ENCODE measurements at regions not wholly inside any gene's neighbourhood (a gene's known extent, or its start where the extent isn't known, plus 50 kb on each side); places are given as distances from the start of the nearest gene placed in this dataset.

DNA sequence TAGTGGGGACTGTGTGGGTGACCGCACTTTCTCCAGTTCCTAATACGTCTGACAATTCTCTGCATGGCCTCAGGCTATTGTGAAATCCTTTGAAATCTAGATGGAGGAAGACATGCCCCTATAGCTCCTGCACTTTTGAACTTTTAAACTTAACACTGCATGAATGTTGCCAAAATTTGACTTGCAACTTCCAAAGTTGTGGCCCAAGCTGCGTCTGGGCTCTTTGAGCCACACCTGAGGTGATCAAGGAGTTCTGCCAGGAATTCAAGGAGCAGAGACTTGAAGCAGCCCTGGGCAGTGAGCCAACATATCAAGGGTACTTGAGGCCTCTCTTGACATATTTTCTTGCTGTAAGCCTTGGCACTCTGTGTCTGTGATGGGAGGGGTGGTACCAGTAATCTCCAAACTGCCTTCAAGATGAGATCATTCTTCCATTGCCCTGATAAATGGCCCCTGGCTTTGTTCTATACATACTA lies 1336.1 kb upstream of the CDH9 start:
- TF ChIP-seq POLR2AphosphoS5 (IDR thresholded peaks at IDR 0.05; ENCODE audit: insufficient read depth, low read depth, low read length) (no peak), POLR2A (IDR thresholded peaks at IDR 0.05; ENCODE audit: low read depth, low read length) (no peak), FOS (IDR thresholded peaks at IDR 0.05; ENCODE audit: borderline replicate concordance, insufficient read depth, low read length) (no peak), EZH2 (IDR thresholded peaks at IDR 0.05; ENCODE audit: borderline replicate concordance, low read depth, low read length, severe bottlenecking) (no peak), GATA2 (IDR thresholded peaks at IDR 0.05; ENCODE audit: insufficient read depth, insufficient read length, low read depth, low read length) (no peak), MYC (IDR thresholded peaks at IDR 0.05; ENCODE audit: low read depth, low read length) (no peak), JUN (IDR thresholded peaks at IDR 0.05; ENCODE audit: borderline replicate concordance, insufficient read depth, insufficient read length, low read depth) (no peak)
- TF ChIP-seq, protein P1, sequence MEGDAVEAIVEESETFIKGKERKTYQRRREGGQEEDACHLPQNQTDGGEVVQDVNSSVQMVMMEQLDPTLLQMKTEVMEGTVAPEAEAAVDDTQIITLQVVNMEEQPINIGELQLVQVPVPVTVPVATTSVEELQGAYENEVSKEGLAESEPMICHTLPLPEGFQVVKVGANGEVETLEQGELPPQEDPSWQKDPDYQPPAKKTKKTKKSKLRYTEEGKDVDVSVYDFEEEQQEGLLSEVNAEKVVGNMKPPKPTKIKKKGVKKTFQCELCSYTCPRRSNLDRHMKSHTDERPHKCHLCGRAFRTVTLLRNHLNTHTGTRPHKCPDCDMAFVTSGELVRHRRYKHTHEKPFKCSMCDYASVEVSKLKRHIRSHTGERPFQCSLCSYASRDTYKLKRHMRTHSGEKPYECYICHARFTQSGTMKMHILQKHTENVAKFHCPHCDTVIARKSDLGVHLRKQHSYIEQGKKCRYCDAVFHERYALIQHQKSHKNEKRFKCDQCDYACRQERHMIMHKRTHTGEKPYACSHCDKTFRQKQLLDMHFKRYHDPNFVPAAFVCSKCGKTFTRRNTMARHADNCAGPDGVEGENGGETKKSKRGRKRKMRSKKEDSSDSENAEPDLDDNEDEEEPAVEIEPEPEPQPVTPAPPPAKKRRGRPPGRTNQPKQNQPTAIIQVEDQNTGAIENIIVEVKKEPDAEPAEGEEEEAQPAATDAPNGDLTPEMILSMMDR (IDR thresholded peaks at IDR 0.05; ENCODE audit: extremely low read depth in 1 of 2, insufficient read depth in 1 of 2, low read depth in 1 of 2, low read length in 2 of 2), result no peak
- TF ChIP-seq, protein P2, sequence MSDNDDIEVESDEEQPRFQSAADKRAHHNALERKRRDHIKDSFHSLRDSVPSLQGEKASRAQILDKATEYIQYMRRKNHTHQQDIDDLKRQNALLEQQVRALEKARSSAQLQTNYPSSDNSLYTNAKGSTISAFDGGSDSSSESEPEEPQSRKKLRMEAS (IDR thresholded peaks at IDR 0.05; ENCODE audit: insufficient read depth, insufficient read length), result no peak

Data from endothelial cell of umbilical vein (primary cell).